Choroid plexus epithelial cell (primary cell): ENCODE measurements at regions not wholly inside any gene's neighbourhood (a gene's known extent, or its start where the extent isn't known, plus 50 kb on each side); places are given as distances from the start of the nearest gene placed in this dataset.
"Not testable (repeated sequence)": the region's sequence is repeated elsewhere in the genome, so short reads cannot be mapped to it uniquely, and the experiment has no call there.

Experiments used
- DNase-seq: peaks from one replicate; pipeline ENCODE4 v3.0.0-alpha.2; 2010; ENCODE audit warnings: low read depth
- H3K4me3 ChIP-seq: 2 replicates; pipeline ENCODE4 v1.5.1; 2011; ENCODE audit warnings: low read depth, mild to moderate bottlenecking, control low read depth, low read length, moderate library complexity
- CTCF ChIP-seq: conservative IDR thresholded peaks from 2 replicates; pipeline ENCODE4 v1.5.1; 2011; ENCODE audit warnings: low read depth, mild to moderate bottlenecking, control low read depth, inconsistent platforms, low read length, moderate library complexity

DNA sequence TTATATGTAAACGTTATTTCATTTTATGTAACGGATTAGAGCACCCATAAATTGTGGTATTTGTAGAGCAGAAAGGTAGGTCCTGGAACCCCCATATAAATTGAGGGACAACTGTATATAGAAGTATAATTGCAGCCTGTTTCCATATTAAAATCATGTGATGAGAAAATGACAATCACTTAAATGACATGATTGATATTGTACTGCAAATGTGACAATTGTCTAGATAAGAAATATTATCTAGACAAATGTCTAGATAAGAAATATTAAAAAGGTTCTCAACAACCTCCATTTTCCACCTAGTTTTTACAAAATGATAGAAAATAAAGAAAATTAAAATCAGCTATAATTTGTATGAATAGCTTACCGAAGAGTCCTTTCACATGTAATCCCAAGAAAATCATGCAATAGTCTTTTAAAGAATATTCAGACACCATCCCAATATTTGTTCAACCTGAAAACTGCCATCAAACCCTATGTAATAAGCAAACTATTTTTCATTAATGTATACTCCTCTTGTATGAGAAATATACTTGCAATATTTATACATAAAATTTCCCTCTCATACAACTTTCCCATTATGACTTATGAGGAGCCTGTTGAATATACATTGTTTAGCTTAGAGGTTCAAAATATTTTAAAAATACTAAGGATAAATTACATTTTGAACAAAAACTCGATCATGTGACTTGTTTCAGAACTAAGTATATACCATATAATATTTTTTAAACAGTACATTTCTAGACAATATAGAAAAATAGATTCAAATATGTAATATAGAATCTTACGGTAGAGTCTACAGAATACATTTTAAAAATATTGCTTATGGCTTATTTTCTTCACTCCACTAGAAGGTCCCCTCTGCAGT lies 153.2 kb downstream of the CRPPA start:
- TF ChIP-seq CTCF, result no peak
- no peak for DNase-seq
- H3K4me3 ChIP-seq, result no peak overlapping the region

DNA sequence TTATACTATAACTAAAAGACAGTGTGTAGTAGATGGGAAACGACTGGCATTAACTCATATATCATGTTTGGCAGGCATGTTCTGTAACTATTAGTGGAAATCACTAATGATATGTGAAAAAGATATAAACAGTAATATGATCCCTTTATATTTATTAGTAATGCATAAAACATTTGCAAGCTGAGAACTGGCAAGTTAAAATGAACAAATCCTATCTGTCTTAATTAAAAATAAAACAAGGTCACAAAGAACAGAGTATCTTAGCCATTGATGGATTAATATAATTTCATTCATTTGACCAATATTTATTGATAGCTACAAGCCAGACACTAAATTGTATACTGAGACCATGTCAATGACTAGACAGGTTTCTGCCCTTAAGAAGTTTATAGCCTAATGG lies 154.5 kb downstream of the CRPPA start:
- no peak for TF ChIP-seq CTCF
- H3K4me3 ChIP-seq, result no peak overlapping the region
- no peak for DNase-seq

GRCh38 chr7:16266470-16266869 lies 154.9 kb downstream of the CRPPA start:
- H3K4me3 ChIP-seq, DNase-seq: not testable (repeated sequence)

DNA sequence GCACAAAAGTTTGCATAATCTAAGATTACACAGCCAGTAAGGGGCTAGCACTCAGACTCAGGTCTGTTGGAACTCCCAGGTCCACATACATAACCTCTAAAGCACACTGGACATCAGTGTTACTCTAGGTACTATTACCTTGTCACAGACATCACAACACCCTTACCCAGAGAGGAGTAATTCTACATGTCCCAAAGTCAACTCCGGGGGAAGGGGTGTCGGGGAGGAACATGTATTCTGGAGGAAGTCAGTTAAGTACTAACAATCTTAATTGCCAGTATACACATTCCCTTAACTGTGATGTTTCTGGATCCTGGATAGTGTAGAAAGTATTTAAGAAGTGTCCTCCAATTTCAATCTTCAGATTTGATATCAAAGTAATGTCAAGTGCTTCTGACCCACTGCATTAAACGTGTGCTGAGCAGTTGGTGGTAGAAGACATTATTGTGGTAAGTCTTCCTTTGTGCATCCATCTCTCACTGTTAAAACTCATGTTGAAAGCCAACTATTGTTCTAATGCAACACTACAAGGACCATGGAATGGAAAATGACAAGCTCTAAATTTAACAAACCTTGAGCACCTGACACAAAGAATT lies 155.4 kb downstream of the CRPPA start:
- TF ChIP-seq CTCF, result no peak
- no peak overlapping the region for H3K4me3 ChIP-seq

DNA sequence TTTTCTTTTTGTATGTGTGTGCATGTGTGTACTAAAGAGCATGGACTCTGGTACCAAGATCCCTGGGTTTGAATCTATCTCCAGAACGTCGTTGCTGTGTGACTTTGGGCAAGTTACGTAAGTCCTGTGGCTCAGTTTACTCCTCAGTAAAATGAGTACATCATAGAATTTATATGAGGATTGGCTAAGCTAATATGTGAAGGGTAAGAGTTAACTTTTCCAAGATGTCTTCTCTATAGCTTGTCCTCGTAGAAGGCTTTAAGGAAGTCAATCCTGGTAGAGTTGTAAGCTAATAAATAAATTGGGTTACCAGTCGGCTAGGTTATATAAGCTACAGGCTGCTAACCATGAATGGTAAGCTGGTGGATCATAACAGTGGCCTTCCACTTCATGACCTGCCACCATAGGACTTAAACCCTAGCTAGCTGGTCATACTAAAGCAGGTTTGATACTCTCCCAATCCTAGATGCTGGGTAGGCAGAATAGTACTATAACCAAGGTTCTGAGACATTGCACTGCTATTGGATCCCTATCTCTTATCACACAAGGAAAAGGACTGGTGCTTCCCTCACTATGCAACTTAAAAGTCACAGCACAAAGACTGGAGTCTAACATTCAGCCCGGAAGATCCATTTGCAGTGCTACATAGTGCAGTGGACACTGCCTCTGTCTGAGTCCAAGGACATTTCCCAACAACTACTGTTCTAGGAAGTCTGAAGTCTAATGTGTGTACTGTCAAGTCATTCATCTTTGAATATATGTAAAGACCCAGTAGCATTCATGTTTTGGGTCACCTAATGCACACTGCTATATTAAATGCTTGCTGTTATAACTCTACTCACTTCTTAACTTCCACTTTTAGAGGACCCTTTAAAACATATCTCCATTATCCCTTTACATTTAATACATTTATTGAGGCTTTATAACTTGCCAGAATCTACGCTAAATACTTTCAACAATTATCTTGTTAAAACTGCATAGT lies 156.2 kb downstream of the CRPPA start:
- TF ChIP-seq CTCF, result no peak
- DNase-seq, result no peak
- H3K4me3 ChIP-seq, result no peak overlapping the region

More for the DNA sequence above, 155.4 kb downstream of the CRPPA start:
- no peak for DNase-seq

DNA sequence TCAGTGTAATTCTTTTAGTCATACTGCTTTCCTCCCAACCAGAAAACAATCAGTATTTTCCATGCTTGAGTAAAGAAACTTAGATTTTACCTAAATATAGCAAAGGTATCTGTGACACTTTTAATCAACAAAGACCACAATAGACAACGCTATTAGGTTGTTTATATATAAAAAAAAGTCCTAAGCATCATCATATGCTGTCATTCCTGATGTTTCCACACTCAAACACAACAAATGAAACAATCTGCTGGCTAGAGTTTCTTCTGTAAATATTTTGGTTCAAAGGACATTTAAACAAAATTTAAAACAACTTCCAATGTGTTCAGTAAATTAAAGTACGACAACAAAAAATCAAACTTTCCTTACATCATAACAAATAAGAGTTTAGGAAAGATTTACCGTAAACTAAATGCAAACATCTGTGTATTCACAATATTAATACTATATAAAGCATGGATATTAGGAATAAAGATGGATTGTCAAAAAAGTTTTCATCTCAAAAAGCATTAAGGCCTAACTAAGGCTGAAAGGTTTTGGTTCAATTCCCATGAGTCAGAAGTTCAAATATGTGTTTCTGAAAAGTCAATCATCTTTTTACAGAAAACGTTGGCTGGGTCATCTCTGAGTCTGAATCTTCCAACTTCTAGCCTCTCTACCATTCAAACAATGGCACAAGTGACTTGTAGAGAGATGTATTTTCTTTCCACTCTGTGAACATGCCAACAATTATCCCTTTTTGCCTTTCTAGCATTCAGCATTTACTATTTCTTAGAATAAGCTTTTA lies 157.1 kb downstream of the CRPPA start:
- no peak for TF ChIP-seq CTCF
- no peak overlapping the region for H3K4me3 ChIP-seq
- DNase-seq, result no peak

GRCh38 chr7:16263377-16263776 lies 158.0 kb downstream of the CRPPA start:
- not testable (repeated sequence) for DNase-seq

More at GRCh38 chr7:16263377-16263776, 158.0 kb downstream of the CRPPA start:
- not testable (repeated sequence) for H3K4me3 ChIP-seq
